Endothelial cell of umbilical vein (primary cell): ENCODE measurements at regions not wholly inside any gene's neighbourhood (a gene's known extent, or its start where the extent isn't known, plus 50 kb on each side); places are given as distances from the start of the nearest gene placed in this dataset.

Experiments used
- BruUV-seq: library from RNA; stranded (reverse); fragments of 400-500 nt; replicated peaks from 2 replicates; lab custom pipeline; 2021; lab: Mats Ljungman, UMichigan
- CTCF ChIA-PET: fragments of 300-600, 350-600 bp; sonication (Branson Sonifier 250); formaldehyde crosslinking; loops from one replicate; lab custom pipeline; 2021; ENCODE audit warnings: antibody characterized with exemption, inconsistent platforms; lab: Charles Lee
- POLR2A ChIA-PET: fragments of 300-600, 350-600 bp; sonication (Branson Sonifier 250); formaldehyde crosslinking; loops from one replicate; lab custom pipeline; 2021; ENCODE audit warnings: antibody characterized with exemption, inconsistent platforms; lab: Charles Lee
- DNase-seq: peaks from one replicate; pipeline ENCODE4 v3.0.0-alpha.2; 2011; ENCODE audit warnings: low read depth, low spot score
- FAIRE-seq: peaks from 2 replicates; lab custom pipeline; 2011; peaks lifted over from hg19 to GRCh38; lab: Jason Lieb, UNC
- H2AFZ ChIP-seq: 2 replicates; pipeline ENCODE4 v1.6.0; 2012; ENCODE audit warnings: low read depth, low read length, control low read depth, inconsistent platforms
- H3K27ac ChIP-seq: 2 replicates; pipeline ENCODE4 v1.5.1; 2011; ENCODE audit warnings: low read depth, mild to moderate bottlenecking, control low read depth, low read length, moderate library complexity; ENCODE audit not compliant: insufficient read depth
- H3K27me3 ChIP-seq, 2 experiments: 2 replicates each; pipeline versions ENCODE4 v1.6.0 to v1.6.1; 2011; ENCODE audit warnings: low read length in 2 of 2, mixed read lengths in 1 of 2; ENCODE audit not compliant: control insufficient read depth in 2 of 2, insufficient read depth in 2 of 2
- H3K36me3 ChIP-seq, 2 experiments: 2 replicates in 1 of 2; 3 replicates in 1 of 2; pipeline ENCODE4 v1.5.1; 2011; ENCODE audit warnings: low read length in 2 of 2, mild to moderate bottlenecking in 1 of 2, moderate library complexity in 1 of 2; ENCODE audit not compliant: control insufficient read depth in 2 of 2, insufficient read depth in 2 of 2; ENCODE audit errors: extremely low read depth in 1 of 2
- H3K4me1 ChIP-seq: 3 replicates; pipeline ENCODE4 v1.5.1; 2011; ENCODE audit warnings: mild to moderate bottlenecking, low read length; ENCODE audit not compliant: control insufficient read depth, insufficient read depth; ENCODE audit errors: extremely low read depth
- H3K4me2 ChIP-seq: 2 replicates; pipeline ENCODE4 v1.6.1; 2011; ENCODE audit warnings: low read length, control low read depth, mixed read lengths; ENCODE audit not compliant: insufficient read depth
- H3K4me3 ChIP-seq, 3 experiments: fragments of 200-600 bp in 1 of 3; sonication (generic), shearing (Covaris generic) in 1 of 3; replicated peaks in 1 of 3; 2 replicates each; pipeline ENCODE4 v1.5.1; 2011 to 2016; ENCODE audit warnings: control low read depth in 3 of 3, low read length in 3 of 3, mild to moderate bottlenecking in 2 of 3, inconsistent platforms in 1 of 3, low read depth in 1 of 3, moderate library complexity in 1 of 3; ENCODE audit not compliant: insufficient read depth in 1 of 3
- H3K79me2 ChIP-seq: 2 replicates; pipeline ENCODE4 v1.6.0; 2012; ENCODE audit warnings: low read length, inconsistent platforms; ENCODE audit not compliant: control insufficient read depth, insufficient read depth
- H3K9ac ChIP-seq: replicated peaks from 2 replicates; pipeline ENCODE3; 2011; ENCODE audit warnings: low read length, control low read depth; ENCODE audit not compliant: insufficient read depth; ENCODE audit errors: extremely low read depth
- H3K9me1 ChIP-seq: replicated peaks from 3 replicates; pipeline ENCODE4 v1.6.0; 2011; ENCODE audit warnings: mild to moderate bottlenecking, low read length; ENCODE audit not compliant: control insufficient read depth, insufficient read depth; ENCODE audit errors: extremely low read depth
- H3K9me3 ChIP-seq: replicated peaks from 2 replicates; pipeline ENCODE4 v1.5.1; 2012; ENCODE audit warnings: low read length, inconsistent platforms; ENCODE audit not compliant: control insufficient read depth, insufficient read depth
- H4K20me1 ChIP-seq: replicated peaks from 2 replicates; pipeline ENCODE3; 2011; ENCODE audit warnings: mild to moderate bottlenecking, low read length; ENCODE audit not compliant: control insufficient read depth, insufficient read depth; ENCODE audit errors: extremely low read depth
- EZH2 ChIP-seq: IDR thresholded peaks from 2 replicates; pipeline ENCODE4 v1.6.1; 2012; ENCODE audit warnings: borderline replicate concordance, low read depth, mild to moderate bottlenecking, moderate library complexity, low read length, inconsistent platforms; ENCODE audit not compliant: severe bottlenecking
- FOS ChIP-seq: IDR thresholded peaks from 2 replicates; pipeline ENCODE4 v1.6.1; 2011; ENCODE audit warnings: mild to moderate bottlenecking, low read length, moderate library complexity, borderline replicate concordance; ENCODE audit not compliant: insufficient read depth
- GATA2 ChIP-seq: IDR thresholded peaks from 2 replicates; pipeline ENCODE4 v1.7.0; 2011; ENCODE audit warnings: low read depth, mild to moderate bottlenecking, moderate library complexity, mixed read lengths, low read length; ENCODE audit not compliant: insufficient read length, insufficient read depth
- JUN ChIP-seq: IDR thresholded peaks from 2 replicates; pipeline ENCODE4 v1.6.1; 2011; ENCODE audit warnings: borderline replicate concordance, low read depth; ENCODE audit not compliant: insufficient read length, insufficient read depth
- MYC ChIP-seq: IDR thresholded peaks from one replicate; pipeline ENCODE4 v1.6.1; 2011; ENCODE audit warnings: mild to moderate bottlenecking, low read depth, low read length
- POLR2A ChIP-seq: IDR thresholded peaks from 2 replicates; pipeline ENCODE4 v1.6.1; 2012; ENCODE audit warnings: low read depth, mild to moderate bottlenecking, control low read depth, low read length
- POLR2AphosphoS5 ChIP-seq: IDR thresholded peaks from 2 replicates; pipeline ENCODE4 v1.6.1; 2012; ENCODE audit warnings: low read depth, mild to moderate bottlenecking, control low read depth, low read length, moderate library complexity; ENCODE audit not compliant: insufficient read depth
- dilution Hi-C: fragments of 300-500 bp; cut with MboI; formaldehyde crosslinking; loops from one replicate; pipeline ENCODE4 v1.15.0; 2019; ENCODE audit warnings: low sequenced_read_pairs; ENCODE audit not compliant: extremely low pct_ligation_motif_present
- intact Hi-C: fragments of 100-400 bp; cut with micrococcal nuclease; formaldehyde crosslinking; loops from one replicate; pipeline ENCODE4 v1.10.0; 2022
- TF ChIP-seq, protein P1 (sequence below), 2 donors: IDR thresholded peaks; 1 replicate in 1 of 2; 2 replicates in 1 of 2; pipeline ENCODE4 v1.5.1; 2011; ENCODE audit warnings: low read length in 2 of 2, mild to moderate bottlenecking in 2 of 2, moderate library complexity in 2 of 2, control low read depth in 1 of 2, inconsistent platforms in 1 of 2, low read depth in 1 of 2; ENCODE audit not compliant: insufficient read depth in 1 of 2; ENCODE audit errors: extremely low read depth in 1 of 2
- TF ChIP-seq, protein P2 (sequence below): IDR thresholded peaks from 2 replicates; pipeline ENCODE4 v1.6.1; 2011; ENCODE audit not compliant: insufficient read depth, insufficient read length

GRCh38 chr9:107131108-107131799, 151.8 kb upstream of the RAD23B start:
- H3K4me3 ChIP-seq: no peak overlapping the region
- no peak overlapping the region for H3K4me2 ChIP-seq
- no peak overlapping the region for H2AFZ ChIP-seq
- dilution Hi-C loops (no loop called here), intact Hi-C loops (no loop called here)
- H3K27me3 ChIP-seq: no peaks in the 10 kb centered on the region
- no TSS peak for BruUV-seq
- no peaks in the 10 kb centered on the region for H3K36me3 ChIP-seq
- no peak for TF ChIP-seq FOS
- TF ChIP-seq, protein P1, sequence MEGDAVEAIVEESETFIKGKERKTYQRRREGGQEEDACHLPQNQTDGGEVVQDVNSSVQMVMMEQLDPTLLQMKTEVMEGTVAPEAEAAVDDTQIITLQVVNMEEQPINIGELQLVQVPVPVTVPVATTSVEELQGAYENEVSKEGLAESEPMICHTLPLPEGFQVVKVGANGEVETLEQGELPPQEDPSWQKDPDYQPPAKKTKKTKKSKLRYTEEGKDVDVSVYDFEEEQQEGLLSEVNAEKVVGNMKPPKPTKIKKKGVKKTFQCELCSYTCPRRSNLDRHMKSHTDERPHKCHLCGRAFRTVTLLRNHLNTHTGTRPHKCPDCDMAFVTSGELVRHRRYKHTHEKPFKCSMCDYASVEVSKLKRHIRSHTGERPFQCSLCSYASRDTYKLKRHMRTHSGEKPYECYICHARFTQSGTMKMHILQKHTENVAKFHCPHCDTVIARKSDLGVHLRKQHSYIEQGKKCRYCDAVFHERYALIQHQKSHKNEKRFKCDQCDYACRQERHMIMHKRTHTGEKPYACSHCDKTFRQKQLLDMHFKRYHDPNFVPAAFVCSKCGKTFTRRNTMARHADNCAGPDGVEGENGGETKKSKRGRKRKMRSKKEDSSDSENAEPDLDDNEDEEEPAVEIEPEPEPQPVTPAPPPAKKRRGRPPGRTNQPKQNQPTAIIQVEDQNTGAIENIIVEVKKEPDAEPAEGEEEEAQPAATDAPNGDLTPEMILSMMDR (IDR thresholded peaks at IDR 0.05; ENCODE audit: extremely low read depth in 1 of 2, insufficient read depth in 1 of 2, low read depth in 1 of 2, low read length in 2 of 2): no peak
- TF ChIP-seq GATA2: no peak
- no peak for TF ChIP-seq POLR2AphosphoS5
- no peak for TF ChIP-seq JUN
- no peak for TF ChIP-seq POLR2A
- no peak for TF ChIP-seq EZH2
- TF ChIP-seq, protein P2, sequence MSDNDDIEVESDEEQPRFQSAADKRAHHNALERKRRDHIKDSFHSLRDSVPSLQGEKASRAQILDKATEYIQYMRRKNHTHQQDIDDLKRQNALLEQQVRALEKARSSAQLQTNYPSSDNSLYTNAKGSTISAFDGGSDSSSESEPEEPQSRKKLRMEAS: no peak
- no peak for TF ChIP-seq MYC
- H3K27ac ChIP-seq: no peak overlapping the region
- ChIA-PET POLR2A (no interaction called here), CTCF (interaction anchor here (1.2 to 1.5 kb wide), 2 partner anchors 9 to 11 kb away, joined by 3 to 4 read pairs; no protein-coding TSS in a partner anchor)
- FAIRE-seq: no peak
- no peaks in the 10 kb centered on the region for H4K20me1 ChIP-seq
- H3K9me1 ChIP-seq: no peaks in the 10 kb centered on the region
- H3K4me1 ChIP-seq: no peaks in the 10 kb centered on the region
- H3K9ac ChIP-seq: no peak overlapping the region
- no peaks in the 10 kb centered on the region for H3K79me2 ChIP-seq
- H3K9me3 ChIP-seq: no peaks in the 10 kb centered on the region
- no peak for DNase-seq
